Cerebellar cortex (tissue), 1 donor: ENCODE measurements at regions not wholly inside any gene's neighbourhood (a gene's known extent, or its start where the extent isn't known, plus 50 kb on each side); places are given as distances from the start of the nearest gene placed in this dataset.
A peak's percentile ranks its signal among the peaks of the same experiment; 100 is the strongest.

Experiments
- DNase-seq: peaks from one replicate; pipeline ENCODE4 v3.0.0-alpha.2; 2015; ENCODE audit warnings: low spot score

DNA sequence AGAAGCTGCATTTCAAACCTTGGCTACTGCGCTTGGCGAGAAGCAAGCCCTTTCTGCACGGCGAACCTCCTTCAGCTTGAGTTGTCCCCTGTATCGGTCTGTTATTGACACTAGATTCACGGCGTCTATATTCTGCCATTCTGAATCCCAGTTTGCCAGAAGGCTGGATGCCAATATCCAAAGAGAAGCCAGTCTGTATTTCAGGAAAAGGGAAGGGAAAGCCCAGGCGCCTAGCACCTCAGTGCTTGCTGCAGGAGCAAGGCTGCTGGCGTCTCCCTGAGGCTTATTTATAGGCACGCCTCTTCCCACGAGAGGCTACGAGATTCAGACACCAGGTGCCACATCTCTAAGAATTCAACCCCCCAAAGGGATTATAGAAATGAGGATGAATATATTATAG, 89.6 kb upstream of the CDH4 start:
- DNase-seq, result no peak

DNA sequence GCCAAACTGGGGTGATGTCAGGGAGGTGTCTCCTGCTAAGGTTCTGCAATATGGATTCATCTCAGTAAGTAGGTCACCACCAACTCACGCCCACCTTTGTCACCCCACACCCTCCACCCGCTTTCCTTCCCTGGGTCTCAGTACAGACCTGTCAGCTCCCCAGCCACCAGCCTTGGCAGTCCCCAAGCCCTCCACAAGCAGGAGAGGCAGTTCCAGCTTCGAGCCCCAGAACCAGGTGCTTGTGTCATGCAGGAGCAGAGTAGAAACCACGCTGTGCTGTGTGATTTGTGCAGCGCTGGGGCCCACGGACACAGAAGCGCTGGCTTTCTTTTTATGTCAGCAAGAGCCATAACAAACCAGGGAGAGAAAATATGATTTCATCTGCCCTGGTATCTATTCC, 89.0 kb upstream of the CDH4 start:
- DNase-seq, result no peak

DNA sequence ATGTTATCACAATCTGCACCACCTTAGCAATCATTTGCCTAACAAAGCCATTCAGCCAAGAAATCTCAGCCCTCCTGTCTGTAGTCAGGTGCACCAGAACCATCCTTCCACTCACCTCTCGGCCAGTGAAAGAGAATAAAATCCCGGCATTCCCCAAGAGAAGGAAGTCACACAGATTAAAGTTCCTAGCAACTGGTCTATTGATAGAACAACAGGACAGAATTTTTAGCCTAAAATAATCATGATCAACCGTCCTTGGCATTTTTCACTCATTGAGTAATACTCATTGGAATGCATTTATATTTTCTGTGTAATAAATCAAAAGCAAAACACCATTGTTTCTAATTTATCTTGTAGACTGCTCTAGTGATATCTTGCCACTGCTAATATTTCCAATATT, 85.7 kb upstream of the CDH4 start:
- no peak for DNase-seq

DNA sequence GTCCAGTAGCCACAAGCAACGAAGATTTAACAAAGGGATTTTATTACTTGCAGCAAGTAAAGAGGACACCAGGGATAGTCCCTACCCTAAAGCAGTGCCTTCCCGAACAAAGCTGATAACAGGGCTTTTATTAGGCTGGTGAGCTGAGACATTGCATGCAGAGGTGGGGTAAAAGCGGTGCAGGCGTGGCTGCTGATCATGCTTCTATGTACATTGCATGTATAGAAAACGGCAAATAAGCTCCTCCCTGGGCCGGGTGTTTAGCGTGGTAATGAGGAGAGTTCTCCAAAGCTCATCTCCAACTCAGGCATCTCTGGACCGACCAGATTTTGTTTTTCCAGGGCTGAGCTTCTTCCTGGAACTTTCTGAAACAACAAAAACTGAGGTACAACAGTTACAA, 83.5 kb upstream of the CDH4 start:
- DNase-seq, result no peak

DNA sequence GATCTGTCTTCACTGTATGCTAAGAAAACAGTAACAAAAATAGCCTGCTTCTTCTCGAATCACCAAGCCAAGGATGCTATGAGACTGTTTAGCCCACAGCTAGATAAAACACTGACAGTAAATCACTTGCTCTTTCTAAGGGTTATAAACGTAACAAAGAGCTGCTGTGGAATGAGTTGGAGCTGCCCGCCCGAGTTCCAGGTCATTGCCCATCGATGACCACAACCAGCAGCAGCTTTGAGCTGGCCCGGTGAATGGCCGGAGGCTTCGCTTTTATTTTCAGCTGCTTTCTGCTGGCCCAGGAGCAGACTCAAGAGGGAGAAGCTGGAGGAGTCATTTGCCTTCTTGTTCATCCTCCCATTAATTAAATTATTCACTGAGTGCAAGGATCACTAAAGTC, 82.2 kb upstream of the CDH4 start:
- DNase-seq, result no peak

DNA sequence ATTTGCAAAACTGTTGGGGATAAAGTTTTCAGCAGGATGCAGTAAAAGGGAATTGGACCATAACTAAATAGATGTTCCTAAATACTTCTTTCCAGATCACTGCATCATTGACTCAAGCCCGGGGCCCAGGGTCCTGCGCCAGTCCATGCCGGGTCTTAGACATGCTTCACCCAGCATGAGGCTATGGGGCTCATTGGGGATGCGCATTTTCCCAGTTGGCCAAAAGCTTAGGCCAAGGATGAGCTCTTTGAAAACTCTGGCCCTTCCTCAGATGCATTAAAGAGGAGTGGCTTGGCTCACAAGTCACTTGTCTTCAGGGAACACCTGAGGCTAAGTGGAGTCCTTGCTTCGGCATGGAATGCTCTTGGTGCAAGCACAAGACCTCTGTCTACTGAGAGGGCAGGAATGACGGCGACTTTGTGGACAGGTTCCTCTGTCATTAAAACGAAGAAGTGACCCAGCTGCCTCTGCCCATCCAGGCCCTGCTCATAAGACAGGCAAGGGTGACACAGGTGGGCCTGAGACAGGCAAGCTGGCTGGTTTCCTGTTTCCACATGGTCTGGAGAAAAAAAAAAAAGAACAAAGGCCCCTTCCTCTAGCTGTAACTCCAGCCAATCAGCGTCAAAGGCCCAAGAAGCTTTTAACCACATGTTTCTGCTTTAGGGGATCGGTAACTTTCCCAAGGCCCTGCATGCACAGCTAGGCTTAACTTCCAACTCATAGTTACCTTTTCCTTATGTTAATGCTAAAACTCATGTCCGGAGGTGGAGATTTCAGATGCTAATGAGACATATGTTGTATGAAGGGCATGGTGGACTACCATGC, 81.4 kb upstream of the CDH4 start:
- no peak for DNase-seq

DNA sequence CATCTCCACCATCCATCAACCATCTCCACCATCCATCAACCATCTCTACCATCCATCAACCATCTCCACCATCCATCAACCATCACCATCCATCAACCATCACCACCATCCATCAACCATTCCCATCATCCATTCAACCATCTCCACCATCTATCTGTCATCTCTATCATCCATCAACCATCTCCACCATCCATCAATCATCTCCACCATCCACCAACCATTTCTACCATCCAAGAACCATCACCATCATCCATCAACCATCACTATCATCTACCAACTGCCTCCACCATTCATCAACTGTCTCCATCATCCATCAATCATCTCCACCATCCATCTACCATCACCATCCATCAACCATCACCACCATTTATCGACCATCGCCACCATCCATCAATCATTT, 78.8 kb upstream of the CDH4 start:
- no peak for DNase-seq

DNA sequence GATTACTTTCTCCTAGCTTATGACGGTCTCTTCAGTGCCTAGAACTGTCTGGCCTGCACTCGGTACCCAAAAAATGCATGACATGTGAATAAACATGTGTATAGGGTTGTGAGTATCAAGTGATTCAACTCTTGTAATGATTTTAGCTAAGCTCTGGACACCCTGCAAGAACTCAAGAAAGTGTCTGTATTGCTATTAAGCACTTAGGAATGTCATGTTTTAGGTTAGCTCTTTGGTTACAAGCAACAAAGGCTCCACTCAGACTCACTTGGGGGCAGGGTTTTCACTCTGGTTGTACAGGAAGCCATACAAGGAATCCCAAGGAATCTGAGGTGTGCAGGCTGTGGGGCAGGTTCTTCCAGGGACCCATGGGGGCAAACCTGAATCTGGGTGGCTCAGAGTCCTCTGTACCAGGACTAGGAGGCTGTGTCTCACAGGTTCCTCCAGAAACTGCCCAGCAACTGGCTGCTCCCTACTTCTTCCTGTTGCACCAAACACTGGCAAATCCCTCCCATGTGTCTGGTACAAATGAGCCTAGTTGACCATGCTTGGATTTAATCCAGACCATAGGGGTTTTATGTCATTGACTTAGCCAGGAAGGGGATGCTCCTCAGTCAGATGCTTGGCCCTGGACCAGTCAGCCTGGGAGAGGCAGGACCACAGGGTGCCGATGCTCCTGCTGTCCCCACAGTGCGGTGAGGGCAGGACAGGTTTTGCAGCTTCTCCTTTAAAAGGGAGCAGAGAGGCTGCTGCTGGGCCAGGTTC, 77.9 kb upstream of the CDH4 start:
- no peak for DNase-seq

DNA sequence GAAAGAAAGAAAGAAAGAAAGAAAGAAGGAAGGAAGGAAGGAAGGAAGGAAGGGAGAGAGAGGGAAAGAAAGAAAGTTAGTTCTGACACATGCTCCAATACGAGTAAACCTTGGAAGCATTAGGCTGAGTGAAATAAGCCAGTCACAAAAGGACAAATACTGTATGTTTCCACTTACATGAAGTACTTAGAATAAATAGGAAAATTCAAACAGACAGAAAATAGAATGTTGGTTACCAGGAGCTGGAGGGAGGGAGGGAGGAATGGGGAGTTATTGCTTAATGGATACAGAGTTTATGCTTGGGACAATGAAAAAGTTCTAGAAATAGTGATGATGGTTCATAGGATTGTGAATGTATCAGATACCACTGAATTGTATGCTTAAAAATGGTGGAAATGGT, 75.2 kb upstream of the CDH4 start:
- DNase-seq, result no peak

DNA sequence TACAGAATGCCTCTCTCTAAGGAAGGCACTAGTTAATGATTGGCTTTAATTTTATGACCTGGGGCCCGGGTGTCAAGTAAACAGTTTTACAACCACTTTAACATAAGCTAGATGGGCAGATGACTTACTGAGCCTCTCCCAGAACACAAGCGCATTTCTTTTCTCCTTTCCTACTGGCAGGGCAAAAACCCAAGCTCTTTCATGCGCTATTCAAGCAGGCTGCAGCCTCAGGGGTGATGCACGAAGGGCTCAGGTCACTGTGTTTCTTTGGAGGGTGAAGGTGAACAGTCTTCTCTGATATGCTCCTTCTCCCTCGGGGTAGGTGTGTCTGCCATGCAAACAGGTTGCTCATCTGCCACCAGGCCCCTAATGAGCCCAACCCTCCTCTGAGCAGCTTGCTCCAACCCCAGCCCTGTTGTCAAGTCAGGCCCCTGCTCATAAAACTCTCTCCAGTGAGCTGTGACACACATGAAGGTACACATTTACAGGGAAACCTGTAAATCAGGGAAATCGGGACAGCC, 73.5 kb upstream of the CDH4 start:
- DNase-seq, result no peak

DNA sequence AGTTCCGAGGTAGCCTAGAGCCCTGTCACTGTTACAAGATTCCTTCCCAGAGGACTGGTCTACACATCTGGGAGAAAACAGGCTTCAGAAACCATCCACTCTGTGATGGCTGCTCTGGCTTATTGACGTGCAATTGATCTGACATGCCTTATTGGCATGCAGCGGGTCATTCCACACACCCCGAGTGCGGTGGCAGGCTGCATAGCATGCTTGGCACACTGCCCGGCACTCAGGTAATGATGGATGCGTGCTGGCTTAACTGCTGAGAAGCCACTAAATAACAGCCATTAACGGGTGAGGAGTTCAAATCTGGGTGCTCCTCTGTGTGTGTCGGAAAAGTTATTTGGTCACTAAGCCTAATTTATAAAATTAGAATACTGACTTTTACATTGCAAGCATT, 67.9 kb upstream of the CDH4 start:
- no peak for DNase-seq

DNA sequence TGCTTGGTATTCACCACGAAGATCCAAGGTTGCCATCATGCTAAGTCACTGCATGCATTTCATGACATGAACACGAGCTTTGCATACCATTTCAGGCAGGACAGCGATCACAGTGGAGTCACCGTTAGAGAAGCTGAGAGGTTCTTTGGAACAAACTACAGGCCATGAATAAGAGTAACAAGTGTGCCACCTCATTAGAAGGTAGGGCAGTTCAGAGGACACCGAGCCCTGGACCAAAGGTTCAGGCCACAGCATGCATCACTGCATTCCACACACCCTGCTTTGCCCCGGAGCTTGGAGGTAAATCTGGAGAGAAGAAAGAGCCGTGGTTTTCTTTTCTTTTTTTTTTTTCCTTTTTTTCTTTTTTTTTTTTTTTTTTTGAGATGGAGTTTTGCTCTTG, 66.9 kb upstream of the CDH4 start:
- no peak for DNase-seq

DNA sequence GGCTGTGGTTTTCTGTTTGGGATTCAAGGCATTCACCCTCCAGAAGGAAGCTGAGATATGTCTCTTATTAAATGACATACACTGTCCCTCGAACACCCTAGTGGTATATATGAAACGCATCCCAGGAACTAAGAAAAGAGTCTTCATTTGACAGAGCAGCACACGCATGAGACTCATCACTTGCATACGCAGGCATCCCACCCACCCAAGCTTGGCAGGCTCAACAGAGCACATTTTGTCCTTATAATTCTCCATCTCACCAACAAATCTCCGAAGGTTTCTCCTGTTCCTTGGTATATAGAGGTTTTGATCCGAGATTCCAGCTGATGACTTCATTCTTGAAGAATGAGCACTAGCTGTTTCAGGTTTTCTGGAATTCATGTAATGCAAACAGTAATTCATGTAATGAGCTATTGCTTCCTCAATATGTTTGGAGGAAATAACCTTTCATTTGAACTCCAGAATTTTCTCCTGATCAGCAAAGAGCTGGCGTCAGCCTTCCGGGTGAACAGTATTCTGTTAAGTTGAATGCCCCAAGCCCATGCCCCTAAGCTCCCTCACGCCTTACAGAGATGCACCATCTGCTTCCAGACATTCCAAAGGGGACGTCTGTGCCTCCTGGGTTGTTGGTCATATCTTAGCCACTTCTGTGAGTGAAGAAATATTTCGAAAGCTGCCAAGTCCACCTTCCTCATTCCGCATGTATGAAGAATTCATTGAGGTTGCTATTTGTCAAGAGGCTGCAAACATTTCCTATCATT, 66.0 kb upstream of the CDH4 start:
- peak; percentile 61 for DNase-seq

DNA sequence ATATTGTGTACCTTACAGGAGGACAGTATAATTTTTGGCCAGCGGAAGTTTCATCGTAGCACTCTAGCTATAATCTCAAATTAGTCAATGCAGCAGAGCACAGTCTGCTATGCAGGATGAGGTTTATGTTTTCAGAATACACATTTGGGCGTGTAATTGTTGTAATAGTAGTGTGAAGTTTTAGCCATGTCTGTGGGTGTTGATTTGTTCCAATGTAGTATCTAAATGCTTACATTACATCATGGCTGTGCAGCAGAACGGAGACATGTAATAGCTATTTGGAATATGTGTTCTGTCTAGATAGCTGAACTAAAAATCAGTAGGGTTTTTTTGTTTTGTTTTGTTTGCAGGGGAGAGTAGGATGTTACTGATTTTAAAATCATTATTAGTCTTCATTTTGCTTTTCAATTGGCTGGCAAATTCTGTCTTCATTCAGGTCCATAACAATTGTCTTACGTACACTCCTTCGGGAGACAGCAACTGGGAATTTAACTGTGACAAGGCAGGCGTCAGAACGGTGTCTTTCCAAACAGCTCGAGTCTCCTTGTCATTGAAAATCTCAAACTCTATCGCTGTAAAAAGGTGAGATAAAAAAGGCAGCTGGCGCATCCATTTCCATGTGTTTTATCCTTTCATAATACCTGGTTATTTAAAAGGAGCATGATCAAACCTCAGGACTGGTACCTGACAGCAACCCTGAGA, 65.1 kb upstream of the CDH4 start:
- no peak for DNase-seq

DNA sequence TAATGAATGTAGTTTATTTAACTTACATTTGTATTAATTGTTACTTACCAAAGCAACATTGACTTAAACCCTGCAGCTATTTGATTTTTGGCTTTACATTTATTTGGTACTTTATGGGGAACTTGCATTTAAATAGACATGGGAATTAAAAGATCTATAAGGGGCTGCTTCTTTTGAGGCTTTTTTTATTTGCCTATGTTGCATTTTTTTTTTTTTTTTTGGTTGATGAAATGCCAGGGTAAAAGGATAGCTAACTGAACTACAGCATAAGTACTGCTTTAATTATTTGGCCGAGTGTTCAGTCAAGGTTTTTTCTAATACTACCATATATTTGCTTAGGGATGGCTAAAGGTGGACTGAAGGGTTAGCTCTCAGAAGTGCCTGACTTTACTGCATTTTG, 62.5 kb upstream of the CDH4 start:
- DNase-seq, result no peak

DNA sequence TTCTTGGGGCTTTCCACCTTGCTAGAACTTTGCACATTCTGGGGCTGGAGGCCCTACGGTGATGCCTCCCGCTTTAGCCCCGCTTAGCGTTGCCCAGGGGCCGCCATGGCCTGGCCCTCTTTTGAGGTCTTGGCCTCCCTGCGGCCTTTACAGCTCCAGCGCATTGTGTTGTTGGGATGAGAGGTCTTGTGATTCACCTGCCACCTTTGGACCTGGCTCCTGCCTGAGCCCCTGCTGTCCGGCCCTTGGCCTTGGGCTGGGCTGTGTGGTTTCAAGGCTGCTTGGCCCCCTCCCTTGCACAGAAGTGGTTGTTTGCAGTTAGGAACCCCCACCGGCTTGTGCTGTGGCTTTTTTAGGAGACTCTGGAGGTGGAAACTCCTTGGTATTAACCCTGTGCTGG, 61.0 kb upstream of the CDH4 start:
- no peak for DNase-seq

DNA sequence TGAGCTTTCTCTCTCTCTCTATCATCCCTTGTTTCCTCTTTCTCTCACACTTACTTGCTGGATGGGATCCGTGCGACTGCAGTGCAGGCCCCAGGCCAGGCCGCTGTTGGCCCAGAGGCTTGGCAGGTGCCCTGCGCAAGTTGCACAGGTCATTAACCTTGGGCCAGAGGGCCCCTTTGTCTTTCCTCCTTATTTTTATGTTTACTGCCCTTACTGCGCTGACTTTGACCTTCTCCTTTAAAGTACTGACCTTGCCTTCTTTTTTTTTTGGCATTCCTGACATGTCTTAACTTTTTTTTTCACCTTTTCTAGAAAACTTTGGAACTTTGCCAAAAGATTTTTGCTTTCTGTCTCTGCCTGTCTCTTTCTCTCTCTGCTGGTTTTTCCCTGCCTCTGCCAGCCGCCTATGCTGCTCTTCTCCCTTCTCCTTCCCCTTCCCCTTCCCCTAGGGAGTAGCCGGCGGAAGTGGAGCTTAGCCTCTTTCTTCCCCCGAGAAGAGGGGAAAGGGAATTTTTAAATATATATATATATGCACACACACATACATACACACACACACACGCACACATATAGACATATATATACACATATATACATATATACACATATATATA, 59.6 kb upstream of the CDH4 start:
- DNase-seq, result no peak

DNA sequence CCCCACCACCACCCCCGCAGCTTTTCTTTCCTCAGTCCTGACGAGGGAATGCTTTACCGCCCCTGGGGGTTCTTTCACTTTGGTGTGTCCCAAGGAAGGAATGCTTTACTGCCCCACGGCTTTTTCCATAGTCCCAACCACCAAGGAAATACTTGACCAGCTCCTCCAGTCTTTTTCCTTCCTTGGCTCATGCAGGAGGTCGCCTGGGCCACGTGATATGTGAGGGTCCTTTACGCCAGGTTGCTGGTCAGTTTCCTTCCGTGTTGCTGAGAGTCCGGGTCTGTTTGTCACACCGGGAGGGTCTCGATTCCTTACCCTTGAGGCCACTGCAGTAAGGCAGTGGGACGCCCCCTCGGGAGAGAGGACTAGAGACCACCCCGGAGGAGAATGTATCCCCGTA, 58.9 kb upstream of the CDH4 start:
- DNase-seq, result no peak
